Astrocyte of the cerebellum (primary cell): ENCODE measurements at regions not wholly inside any gene's neighbourhood (a gene's known extent, or its start where the extent isn't known, plus 50 kb on each side); places are given as distances from the start of the nearest gene placed in this dataset.

Experiments used
- DNase-seq: peaks from one replicate; pipeline ENCODE4 v3.0.0-alpha.2; 2011; ENCODE audit warnings: low read depth
- H3K4me3 ChIP-seq: 2 replicates; pipeline ENCODE4 v1.5.1; 2011; ENCODE audit warnings: mild to moderate bottlenecking, low read depth, low read length, moderate library complexity
- CTCF ChIP-seq: IDR thresholded peaks from 2 replicates; pipeline ENCODE4 v1.5.1; 2012; ENCODE audit warnings: low read length, low read depth, moderate library complexity, mild to moderate bottlenecking; ENCODE audit errors: missing control alignments
- in situ Hi-C: cut with HindIII; loops from 2 replicates; pipeline ENCODE4 v1.10.0; 2017; ENCODE audit warnings: low sequenced_read_pairs

GRCh38 chr5:26663500-26663899, 374.9 kb downstream of the CDH9 start:
- TF ChIP-seq CTCF = no peak
- in situ Hi-C loops = no loop called here
- DNase-seq = no peak
- no peak overlapping the region for H3K4me3 ChIP-seq

- no peak for DNase-seq
- in situ Hi-C loops = no loop called here
- H3K4me3 ChIP-seq = no peak overlapping the region
- no peak for TF ChIP-seq CTCF
Observed at GRCh38 chr5:26662806-26663360, 375.5 kb downstream of the CDH9 start.

GRCh38 chr5:26660116-26660515, 378.3 kb downstream of the CDH9 start:
- no peak for DNase-seq
- TF ChIP-seq CTCF = no peak
- H3K4me3 ChIP-seq = no peak overlapping the region
- in situ Hi-C loops = no loop called here

GRCh38 chr5:26649000-26649399, 389.4 kb downstream of the CDH9 start:
- H3K4me3 ChIP-seq = no peak overlapping the region
- TF ChIP-seq CTCF = no peak
- peak; percentile 6 for DNase-seq
- in situ Hi-C loops = no loop called here

GRCh38 chr5:26647781-26648180, 390.6 kb downstream of the CDH9 start:
- DNase-seq = no peak
- no peak for TF ChIP-seq CTCF
- in situ Hi-C loops = no loop called here
- no peak overlapping the region for H3K4me3 ChIP-seq

GRCh38 chr5:26645659-26646058, 392.7 kb downstream of the CDH9 start:
- no peak for TF ChIP-seq CTCF
- in situ Hi-C loops = no loop called here
- no peak overlapping the region for H3K4me3 ChIP-seq
- DNase-seq = no peak

- in situ Hi-C loops = no loop called here
- no peak for DNase-seq
- no peak overlapping the region for H3K4me3 ChIP-seq
- TF ChIP-seq CTCF = no peak
Observed at GRCh38 chr5:26641492-26641891, 396.9 kb downstream of the CDH9 start.
